OCI-LY1 (cell line): ENCODE measurements at regions not wholly inside any gene's neighbourhood (a gene's known extent, or its start where the extent isn't known, plus 50 kb on each side); places are given as distances from the start of the nearest gene placed in this dataset.

Source experiments
- H2AFZ ChIP-seq: fragments of 200-600 bp; sonication (generic), shearing (Covaris generic); 2 replicates; pipeline ENCODE4 v1.6.0; 2014; ENCODE audit warnings: antibody characterized with exemption, mild to moderate bottlenecking, low read length
- H3F3A ChIP-seq: fragments of 200-600 bp; sonication (generic), shearing (Covaris generic); 2 replicates; pipeline ENCODE4 v1.6.0; 2014; ENCODE audit warnings: mild to moderate bottlenecking, antibody characterized with exemption, low read length, moderate library complexity; ENCODE audit not compliant: insufficient read depth
- H3K27ac ChIP-seq: fragments of 200-600 bp; sonication (generic); 2 replicates; pipeline ENCODE4 v1.5.1; 2014; ENCODE audit warnings: low read length, mixed run types, mild to moderate bottlenecking, low read depth; ENCODE audit not compliant: poor library complexity, severe bottlenecking
- H3K27me3 ChIP-seq: fragments of 200-600 bp; sonication (generic); 2 replicates; pipeline ENCODE4 v1.6.0; 2014; ENCODE audit warnings: antibody characterized with exemption, mild to moderate bottlenecking, low read length, moderate library complexity; ENCODE audit not compliant: insufficient read depth
- H3K36me3 ChIP-seq: fragments of 200-600 bp; sonication (generic); 2 replicates; pipeline ENCODE4 v1.6.1; 2014; ENCODE audit warnings: mild to moderate bottlenecking, antibody characterized with exemption, low read length, moderate library complexity, mixed read lengths; ENCODE audit not compliant: insufficient read depth
- H3K4me1 ChIP-seq: fragments of 200-600 bp; sonication (generic); 2 replicates; pipeline ENCODE4 v1.5.1; 2014; ENCODE audit warnings: mild to moderate bottlenecking, low read length, moderate library complexity; ENCODE audit not compliant: insufficient read depth, severe bottlenecking
- H3K4me2 ChIP-seq: fragments of 200-600 bp; sonication (generic), shearing (Covaris generic); 2 replicates; pipeline ENCODE4 v1.6.1; 2014; ENCODE audit warnings: low read length
- H3K4me3 ChIP-seq: fragments of 200-600 bp; sonication (generic); 2 replicates; pipeline ENCODE4 v1.5.1; 2014; ENCODE audit warnings: low read length, low read depth, mild to moderate bottlenecking, mixed read lengths; ENCODE audit not compliant: poor library complexity, severe bottlenecking
- H3K79me2 ChIP-seq: fragments of 200-600 bp; shearing (Covaris generic); 2 replicates; pipeline ENCODE4 v1.6.1; 2016; ENCODE audit warnings: mixed run types, low read length, mixed read lengths; ENCODE audit not compliant: insufficient read depth
- H3K9ac ChIP-seq: fragments of 200-600 bp; sonication (generic), shearing (Covaris generic); 2 replicates; pipeline ENCODE4 v1.6.1; 2014; ENCODE audit warnings: mild to moderate bottlenecking, low read length, mixed read lengths
- H3K9me2 ChIP-seq: fragments of 200-600 bp; sonication (generic), shearing (Covaris generic); 2 replicates; pipeline ENCODE4 v1.6.1; 2014; ENCODE audit warnings: low read depth, mild to moderate bottlenecking, low read length, mixed read lengths
- H3K9me3 ChIP-seq: fragments of 200-600 bp; shearing (Covaris generic); 2 replicates; pipeline ENCODE4 v1.6.1; 2014; ENCODE audit warnings: low read length, mixed read lengths
- H4K20me1 ChIP-seq: fragments of 200-600 bp; sonication (generic), shearing (Covaris generic); 2 replicates; pipeline ENCODE4 v1.6.0; 2016; ENCODE audit warnings: mild to moderate bottlenecking, low read length; ENCODE audit not compliant: insufficient read depth
- CTCF ChIP-seq: fragments of 200-600 bp; sonication (generic), shearing (Covaris generic); IDR thresholded peaks from 2 replicates; pipeline ENCODE4 v1.5.1; 2017; ENCODE audit warnings: mild to moderate bottlenecking, antibody characterized with exemption, low read length, moderate library complexity, mixed read lengths
- EZH2 ChIP-seq: fragments of 200-600 bp; sonication (generic), shearing (Covaris generic); IDR thresholded peaks from 2 replicates; pipeline ENCODE4 v1.8.0; 2017; ENCODE audit warnings: borderline replicate concordance, mixed run types, mild to moderate bottlenecking, antibody characterized with exemption, low read length, moderate library complexity, mixed read lengths

DNA sequence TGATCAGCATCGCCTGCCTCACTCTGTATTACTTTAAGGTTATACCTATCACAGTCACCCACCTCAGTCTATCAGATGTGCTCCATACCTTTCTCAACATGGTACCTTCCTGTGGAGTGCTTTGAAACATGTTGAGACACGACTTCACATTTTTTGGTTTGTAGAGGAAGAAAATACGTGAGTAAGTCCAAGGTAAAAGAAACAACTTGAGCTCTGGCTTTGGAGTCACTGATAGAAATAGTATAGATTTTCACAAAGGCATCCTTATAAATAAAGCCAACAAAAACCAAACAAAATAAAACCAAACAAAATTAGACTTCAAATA is 77.5 kb upstream of the HMHB1 start:
- TF ChIP-seq CTCF (no peak), EZH2 (no peak)
- Histone ChIP-seq H3K79me2 (no peaks in the 10 kb centered on the region), H3K9me2 (no peaks in the 10 kb centered on the region), H3K9ac (no peak overlapping the region), H2AFZ (no peak overlapping the region), H3F3A (no peaks in the 10 kb centered on the region), H3K36me3 (no peaks in the 10 kb centered on the region; the same call in 1 of the 2 replicates), H3K4me1 (peaks cover 10% of the 10 kb centered on the region), H4K20me1 (no peaks in the 10 kb centered on the region), H3K4me2 (no peak overlapping the region), H3K27ac (no peak overlapping the region), H3K27me3 (no peaks in the 10 kb centered on the region), H3K4me3 (no peak overlapping the region), H3K9me3 (no peaks in the 10 kb centered on the region)

DNA sequence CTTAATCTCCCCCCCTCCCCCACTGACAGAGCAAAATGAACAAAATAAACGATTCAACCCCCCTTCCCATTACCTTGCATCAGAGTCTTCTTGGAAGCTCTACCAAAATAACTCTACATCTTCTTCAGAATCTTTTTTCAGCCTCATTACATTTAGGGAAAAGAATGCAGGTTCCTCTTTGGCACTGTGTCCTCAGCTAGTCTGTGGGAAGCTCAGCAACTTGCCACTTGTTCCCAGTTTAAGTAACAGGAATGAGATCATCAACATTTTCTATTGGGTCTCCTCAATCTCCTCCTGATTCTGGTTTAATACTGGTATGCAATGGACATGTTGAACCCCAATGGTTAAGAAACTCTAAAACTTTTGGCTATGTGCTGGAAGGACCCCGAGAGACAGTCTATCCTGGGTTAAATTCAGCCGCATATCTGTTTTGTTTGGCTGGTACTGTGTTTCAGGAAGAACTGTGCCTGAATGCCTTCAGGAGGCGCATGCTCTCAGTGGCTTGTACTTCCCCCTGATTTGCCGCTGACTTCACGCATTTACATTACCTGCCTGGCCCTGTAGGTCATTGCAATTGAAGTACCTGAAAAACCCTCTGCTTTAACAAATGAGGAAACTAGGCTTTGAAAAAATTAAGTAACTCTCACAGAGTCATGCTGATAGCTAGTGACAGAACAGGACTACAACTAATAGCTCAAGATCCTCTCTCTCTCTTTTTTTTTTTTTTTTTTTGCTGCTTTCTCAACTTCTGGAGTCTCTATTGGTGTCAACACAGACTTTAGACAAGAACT is 78.1 kb upstream of the HMHB1 start:
- Histone ChIP-seq H2AFZ (no peak overlapping the region), H3K27me3 (no peaks in the 10 kb centered on the region), H3K27ac (no peak overlapping the region), H3K79me2 (no peaks in the 10 kb centered on the region), H3K4me3 (no peak overlapping the region), H3K9me3 (no peaks in the 10 kb centered on the region), H3K4me1 (peaks cover 9% of the 10 kb centered on the region), H3K9ac (no peak overlapping the region), H3K36me3 (no peaks in the 10 kb centered on the region; the same call in 1 of the 2 replicates), H3K9me2 (no peaks in the 10 kb centered on the region), H3K4me2 (no peak overlapping the region), H4K20me1 (no peaks in the 10 kb centered on the region), H3F3A (no peaks in the 10 kb centered on the region)
- TF ChIP-seq EZH2 (no peak), CTCF (no peak)

DNA sequence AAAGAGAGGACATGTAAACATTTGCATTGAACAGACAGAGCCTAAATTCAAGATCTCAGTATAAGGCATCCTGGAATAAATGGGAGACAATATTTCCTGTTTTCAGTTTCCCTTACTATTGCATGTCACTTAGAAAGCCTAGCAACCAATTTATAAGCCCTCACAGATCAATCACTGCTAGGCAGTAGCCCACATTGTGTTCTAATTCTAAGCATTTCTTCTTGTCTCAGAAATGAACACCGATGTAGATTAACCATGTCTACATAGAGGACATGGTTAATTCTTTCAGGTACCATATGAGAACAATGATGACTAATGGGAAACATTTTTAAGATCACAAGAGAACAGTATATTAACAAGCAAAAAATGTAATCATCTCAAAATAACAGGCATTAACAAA is 79.6 kb upstream of the HMHB1 start:
- H3K79me2 ChIP-seq: no peaks in the 10 kb centered on the region
- H4K20me1 ChIP-seq: no peaks in the 10 kb centered on the region
- no peaks in the 10 kb centered on the region for H3K9me3 ChIP-seq
- H3K9me2 ChIP-seq: no peaks in the 10 kb centered on the region
- no peak for TF ChIP-seq EZH2
- no peak for TF ChIP-seq CTCF
- no peak overlapping the region for H3K9ac ChIP-seq
- H3K36me3 ChIP-seq: no peaks in the 10 kb centered on the region; the same call in 1 of the 2 replicates
- H3F3A ChIP-seq: no peaks in the 10 kb centered on the region
- no peak overlapping the region for H3K4me3 ChIP-seq
- H3K27me3 ChIP-seq: no peaks in the 10 kb centered on the region
- no peak overlapping the region for H3K27ac ChIP-seq
- peaks cover 8% of the 10 kb centered on the region for H3K4me1 ChIP-seq
- H3K4me2 ChIP-seq: no peak overlapping the region
- H2AFZ ChIP-seq: no peak overlapping the region
